IMR-90 (cell line): ENCODE measurements at regions not wholly inside any gene's neighbourhood (a gene's known extent, or its start where the extent isn't known, plus 50 kb on each side); places are given as distances from the start of the nearest gene placed in this dataset.

Experiments
- ATAC-seq: fragments of 200-7000 bp; cut with Tn5 transposase; 2 replicates; pipeline ENCODE4 v1.9.1; 2020; ENCODE audit warnings: low read depth, mild to moderate bottlenecking, moderate library complexity
- BruUV-seq: library from RNA; stranded (reverse); fragments of 400-500 nt; replicated peaks from 2 replicates; lab custom pipeline; 2021; lab: Mats Ljungman, UMichigan
- CTCF ChIA-PET: fragments of 300-600 bp; formaldehyde crosslinking; extraction: SDS; loops from one replicate; lab custom pipeline; 2021; ENCODE audit warnings: antibody characterized with exemption; lab: Yijun Ruan, JAX
- POLR2A ChIA-PET: fragments of 300-600 bp; sonication (Branson Sonifier 250); formaldehyde crosslinking; loops from one replicate; lab custom pipeline; 2022; ENCODE audit warnings: antibody characterized with exemption; ENCODE audit not compliant: unreplicated experiment; lab: Charles Lee
- DNase-seq: peaks from one replicate; pipeline ENCODE4 v3.0.0; 2013
- H2AFZ ChIP-seq: replicated peaks from 2 replicates; pipeline ENCODE3; 2013; ENCODE audit warnings: low read length, mild to moderate bottlenecking; ENCODE audit not compliant: poor library complexity
- H2AK5ac ChIP-seq: 2 replicates; pipeline ENCODE4 v1.6.1; 2013; ENCODE audit warnings: low read depth, low read length, inconsistent platforms
- H2AK9ac ChIP-seq: replicated peaks from 2 replicates; pipeline ENCODE3; 2013; ENCODE audit warnings: mild to moderate bottlenecking, low read depth, low read length, moderate library complexity; ENCODE audit not compliant: poor library complexity
- H2BK120ac ChIP-seq: 2 replicates; pipeline ENCODE4 v1.6.1; 2013; ENCODE audit warnings: low read depth, low read length, inconsistent platforms
- H2BK15ac ChIP-seq: 3 replicates; pipeline ENCODE4 v1.6.1; 2013; ENCODE audit warnings: low read depth, low read length, inconsistent platforms
- H2BK20ac ChIP-seq: 2 replicates; pipeline ENCODE4 v1.6.1; 2013; ENCODE audit warnings: low read depth, mild to moderate bottlenecking, inconsistent platforms, low read length, moderate library complexity
- H2BK5ac ChIP-seq: 2 replicates; pipeline ENCODE4 v1.6.1; 2013; ENCODE audit warnings: mild to moderate bottlenecking, low read depth, low read length, inconsistent platforms; ENCODE audit not compliant: poor library complexity, severe bottlenecking
- H3K14ac ChIP-seq: replicated peaks from 2 replicates; pipeline ENCODE4 v1.6.1; 2013; ENCODE audit warnings: low read depth, low read length, inconsistent platforms
- H3K18ac ChIP-seq: 2 replicates; pipeline ENCODE4 v1.6.1; 2013; ENCODE audit warnings: low read depth, low read length, control low read depth
- H3K23ac ChIP-seq: 2 replicates; pipeline ENCODE4 v1.6.1; 2013; ENCODE audit warnings: low read depth, low read length, inconsistent platforms
- H3K27ac ChIP-seq: 2 replicates; pipeline ENCODE4 v1.5.1; 2013; ENCODE audit warnings: mild to moderate bottlenecking, control low read depth, low read length; ENCODE audit not compliant: insufficient read depth
- H3K27me3 ChIP-seq: 2 replicates; pipeline ENCODE4 v1.6.1; 2013; ENCODE audit warnings: low read length; ENCODE audit not compliant: control insufficient read depth, insufficient read depth
- H3K36me3 ChIP-seq: 2 replicates; pipeline ENCODE4 v1.6.1; 2013; ENCODE audit warnings: low read length, mixed read lengths; ENCODE audit not compliant: control insufficient read depth, insufficient read depth
- H3K4ac ChIP-seq: 2 replicates; pipeline ENCODE4 v1.6.1; 2013; ENCODE audit warnings: low read depth, low read length, inconsistent platforms
- H3K4me1 ChIP-seq: 2 replicates; pipeline ENCODE4 v1.6.1; 2013; ENCODE audit warnings: low read length, mixed read lengths; ENCODE audit not compliant: control insufficient read depth, insufficient read depth
- H3K4me2 ChIP-seq: 2 replicates; pipeline ENCODE4 v1.6.1; 2013; ENCODE audit warnings: low read depth, mild to moderate bottlenecking, control low read depth, low read length, moderate library complexity
- H3K4me3 ChIP-seq: 2 replicates; pipeline ENCODE4 v1.5.1; 2013; ENCODE audit warnings: low read depth, mild to moderate bottlenecking, control low read depth, low read length, moderate library complexity; ENCODE audit not compliant: insufficient read depth
- H3K56ac ChIP-seq: 2 replicates; pipeline ENCODE4 v1.6.1; 2013; ENCODE audit warnings: low read length, inconsistent platforms; ENCODE audit not compliant: insufficient read depth; ENCODE audit errors: extremely low read depth
- H3K79me1 ChIP-seq, 2 experiments: 2 replicates each; pipeline ENCODE4 v1.6.1; 2013; ENCODE audit warnings: low read length in 2 of 2, inconsistent platforms in 1 of 2, low read depth in 1 of 2
- H3K9ac ChIP-seq: 2 replicates; pipeline ENCODE4 v1.6.1; 2013; ENCODE audit warnings: low read depth, low read length, control low read depth
- H3K9me1 ChIP-seq: 2 replicates; pipeline ENCODE4 v1.6.1; 2013; ENCODE audit warnings: low read length, inconsistent platforms; ENCODE audit not compliant: insufficient read depth
- H3K9me3 ChIP-seq: 2 replicates; pipeline ENCODE4 v1.6.1; 2013; ENCODE audit warnings: low read length; ENCODE audit not compliant: control insufficient read depth, insufficient read depth
- H4K20me1 ChIP-seq: 2 replicates; pipeline ENCODE4 v1.6.1; 2013; ENCODE audit warnings: low read length, inconsistent platforms; ENCODE audit not compliant: insufficient read depth
- H4K5ac ChIP-seq: 2 replicates; pipeline ENCODE4 v1.6.1; 2013; ENCODE audit warnings: mild to moderate bottlenecking, low read depth, low read length, control low read depth
- H4K8ac ChIP-seq, 2 experiments: 2 replicates each; pipeline ENCODE4 v1.6.1; 2013; ENCODE audit warnings: low read depth in 2 of 2, low read length in 2 of 2, control low read depth in 1 of 2, inconsistent platforms in 1 of 2
- H4K91ac ChIP-seq: 2 replicates; pipeline ENCODE4 v1.6.1; 2013; ENCODE audit warnings: low read depth, low read length, inconsistent platforms; ENCODE audit not compliant: insufficient read depth
- MXI1 ChIP-seq: IDR thresholded peaks from 2 replicates; pipeline ENCODE4 v1.6.1; 2012; ENCODE audit warnings: low read depth, mild to moderate bottlenecking, low read length, moderate library complexity, borderline replicate concordance
- WGBS, 2 experiments: methylation state at CpG; one replicate each; pipeline versions ENCODE4 v1.1.5 to v1.1.7; 2013; ENCODE audit warnings: missing lambda C conversion rate in 2 of 2; ENCODE audit not compliant: insufficient read length in 1 of 2; ENCODE audit errors: extremely low coverage in 2 of 2; 5-methylcytosine and 5-hydroxymethylcytosine counted together
- dilution Hi-C: fragments of 300-500 bp; cut with HindIII; formaldehyde crosslinking; loops from one replicate; pipeline ENCODE4 v1.14.3; 2018; ENCODE audit warnings: low sequenced_read_pairs; ENCODE audit not compliant: unreplicated experiment
- in situ Hi-C: fragments of 300-500 bp; cut with MboI; formaldehyde crosslinking; loops from 3 replicates; pipeline ENCODE4 v1.14.3; 2019; ENCODE audit warnings: low sequenced_read_pairs, inconsistent platforms, mixed read lengths
- intact Hi-C: fragments of 100-400 bp; cut with micrococcal nuclease; formaldehyde crosslinking; loops from 2 replicates; pipeline ENCODE4 v1.10.0; 2022

GRCh38 chr18:39721712-39722111 lies 2156.1 kb upstream of the CELF4 start:
- Histone ChIP-seq H3K18ac (no peak overlapping the region), H3K27ac (no peak overlapping the region), H4K20me1 (no peaks in the 10 kb centered on the region), H3K27me3 (no peaks in the 10 kb centered on the region), H3K4me2 (no peak overlapping the region), H4K8ac (no peak overlapping the region), H2AK9ac (no peak overlapping the region), H4K5ac (no peak overlapping the region), H3K4me1 (no peaks in the 10 kb centered on the region; the same call in none of the 2 replicates), H2BK5ac (no peak overlapping the region), H2AK5ac (no peak overlapping the region), H3K9ac (no peak overlapping the region), H4K91ac (no peak overlapping the region), H3K9me3 (no peaks in the 10 kb centered on the region), H2BK120ac (no peak overlapping the region), H3K36me3 (no peaks in the 10 kb centered on the region), H2AFZ (no peak overlapping the region), H3K9me1 (no peaks in the 10 kb centered on the region), H3K4me3 (no peak overlapping the region), H3K14ac (no peak overlapping the region), H3K56ac (no peak overlapping the region), H3K79me1 (no peaks in the 10 kb centered on the region), H3K4ac (no peak overlapping the region), H2BK15ac (no peak overlapping the region), H3K23ac (no peak overlapping the region), H2BK20ac (no peak overlapping the region)
- POLR2A ChIA-PET: no interaction called here
- ATAC-seq (peak; percentile 71), DNase-seq (peak; percentile 58)
- no TSS peak for BruUV-seq
- CTCF ChIA-PET: interaction anchor here (1.4 kb wide), 1 partner anchor 17 kb away, joined by 4 read pairs; no protein-coding TSS in a partner anchor
- TF ChIP-seq MXI1: no peak
- WGBS, 2 experiments: no CpG with 5 or more reads among the region's 1 CpG
- intact Hi-C loops (no loop called here), in situ Hi-C loops (no loop called here), dilution Hi-C loops (no loop called here)
